H9 (cell line): ENCODE measurements at regions not wholly inside any gene's neighbourhood (a gene's known extent, or its start where the extent isn't known, plus 50 kb on each side); places are given as distances from the start of the nearest gene placed in this dataset.

ENCODE experiments used
- DNase-seq: peaks from one replicate; pipeline ENCODE4 v3.0.0-alpha.2; 2017
- H2AFZ ChIP-seq: one replicate; pipeline ENCODE4 v1.6.1; 2013; ENCODE audit warnings: mild to moderate bottlenecking, low read length, control low read depth, moderate library complexity
- H2AK5ac ChIP-seq: 2 replicates; pipeline ENCODE4 v1.6.1; 2013; ENCODE audit warnings: low read length, control low read depth, mixed read lengths; ENCODE audit not compliant: insufficient read length
- H2BK120ac ChIP-seq: one replicate; pipeline ENCODE4 v1.6.1; 2013; ENCODE audit warnings: low read depth, mild to moderate bottlenecking, low read length, control low read depth, inconsistent platforms; ENCODE audit not compliant: poor library complexity, severe bottlenecking
- H2BK12ac ChIP-seq: 2 replicates; pipeline ENCODE4 v1.6.1; 2013; ENCODE audit warnings: low read length, control low read depth, mixed read lengths, low read depth; ENCODE audit not compliant: insufficient read length
- H2BK15ac ChIP-seq: 2 replicates; pipeline ENCODE4 v1.6.1; 2013; ENCODE audit warnings: low read depth, low read length, control low read depth
- H2BK20ac ChIP-seq: one replicate; pipeline ENCODE4 v1.6.1; 2013; ENCODE audit warnings: low read depth, mild to moderate bottlenecking, low read length, control low read depth, inconsistent platforms; ENCODE audit not compliant: poor library complexity, severe bottlenecking
- H2BK5ac ChIP-seq: 2 replicates; pipeline ENCODE4 v1.6.1; 2013; ENCODE audit warnings: low read length, control low read depth, mixed read lengths; ENCODE audit not compliant: insufficient read length
- H3K14ac ChIP-seq: 2 replicates; pipeline ENCODE4 v1.6.1; 2013; ENCODE audit warnings: low read length, control low read depth; ENCODE audit not compliant: insufficient read depth
- H3K18ac ChIP-seq: 2 replicates; pipeline ENCODE4 v1.6.1; 2013; ENCODE audit warnings: low read depth, mild to moderate bottlenecking, mixed read lengths, low read length, control low read depth; ENCODE audit not compliant: insufficient read length
- H3K23ac ChIP-seq: 2 replicates; pipeline ENCODE4 v1.6.1; 2013; ENCODE audit warnings: low read length, control low read depth, mixed read lengths, low read depth; ENCODE audit not compliant: insufficient read length
- H3K23me2 ChIP-seq: 2 replicates; pipeline ENCODE4 v1.6.1; 2013; ENCODE audit warnings: low read depth, mild to moderate bottlenecking, mixed read lengths, low read length, control low read depth; ENCODE audit not compliant: insufficient read length, poor library complexity, severe bottlenecking
- H3K27ac ChIP-seq: 2 replicates; pipeline ENCODE4 v1.5.1; 2013; ENCODE audit warnings: low read length, control low read depth, mixed read lengths, low read depth; ENCODE audit not compliant: insufficient read length
- H3K27me3 ChIP-seq: 2 replicates; pipeline ENCODE4 v1.6.1; 2013; ENCODE audit warnings: low read length, control low read depth, inconsistent platforms; ENCODE audit not compliant: insufficient read depth
- H3K4ac ChIP-seq: 2 replicates; pipeline ENCODE4 v1.6.1; 2013; ENCODE audit warnings: low read depth, mild to moderate bottlenecking, control low read depth, inconsistent platforms, low read length, moderate library complexity
- H3K4me1 ChIP-seq: 2 replicates; pipeline ENCODE4 v1.6.1; 2013; ENCODE audit warnings: low read length, control low read depth, inconsistent platforms; ENCODE audit not compliant: insufficient read depth
- H3K4me2 ChIP-seq: 2 replicates; pipeline ENCODE4 v1.6.1; 2013; ENCODE audit warnings: low read length, control low read depth, mixed read lengths; ENCODE audit not compliant: insufficient read length, insufficient read depth
- H3K56ac ChIP-seq: 2 replicates; pipeline ENCODE4 v1.6.1; 2013; ENCODE audit warnings: low read depth, mild to moderate bottlenecking, mixed read lengths, low read length, control low read depth; ENCODE audit not compliant: insufficient read length
- H3K79me1 ChIP-seq: 2 replicates; pipeline ENCODE4 v1.6.1; 2013; ENCODE audit warnings: low read depth, mild to moderate bottlenecking, moderate library complexity, low read length, control low read depth, inconsistent platforms; ENCODE audit not compliant: insufficient read depth, poor library complexity, severe bottlenecking
- H3K79me2 ChIP-seq: 2 replicates; pipeline ENCODE4 v1.6.1; 2013; ENCODE audit warnings: low read length, control low read depth, inconsistent platforms; ENCODE audit not compliant: insufficient read depth
- H3K9ac ChIP-seq: 2 replicates; pipeline ENCODE4 v1.6.1; 2013; ENCODE audit warnings: low read length, control low read depth, mixed read lengths; ENCODE audit not compliant: insufficient read length; ENCODE audit errors: extremely low read depth
- H3K9me3 ChIP-seq: one replicate; pipeline ENCODE4 v1.6.1; 2013; ENCODE audit warnings: low read depth, low read length, inconsistent platforms; ENCODE audit not compliant: control insufficient read depth
- H3T11ph ChIP-seq: one replicate; pipeline ENCODE4 v1.6.1; 2013; ENCODE audit warnings: mild to moderate bottlenecking, low read length, control low read depth, inconsistent platforms
- H4K20me1 ChIP-seq: one replicate; pipeline ENCODE4 v1.6.1; 2013; ENCODE audit not compliant: control insufficient read depth, insufficient read length, insufficient read depth
- H4K5ac ChIP-seq: 2 replicates; pipeline ENCODE4 v1.6.1; 2013; ENCODE audit warnings: low read depth, mild to moderate bottlenecking, mixed read lengths, low read length, control low read depth; ENCODE audit not compliant: insufficient read length
- H4K8ac ChIP-seq: replicated peaks from 2 replicates; pipeline ENCODE4 v1.6.1; 2013; ENCODE audit warnings: low read length, control low read depth, mixed read lengths, low read depth; ENCODE audit not compliant: insufficient read length
- H4K91ac ChIP-seq: 2 replicates; pipeline ENCODE4 v1.6.1; 2013; ENCODE audit warnings: low read depth, mild to moderate bottlenecking, moderate library complexity, mixed read lengths, low read length, control low read depth; ENCODE audit not compliant: insufficient read length
- H3K27ac Mint-ChIP-seq, 3 experiments: 2 replicates in 2 of 3; 3 replicates in 1 of 3; pipeline ENCODE4 v1.8.0; 2020 to 2021; ENCODE audit warnings: mixed read lengths in 3 of 3, mild to moderate bottlenecking in 1 of 3, moderate library complexity in 1 of 3
- H3K27me3 Mint-ChIP-seq: 2 replicates; pipeline ENCODE4 v1.8.0; 2021; ENCODE audit warnings: low read depth, mild to moderate bottlenecking, moderate library complexity, mixed read lengths
- H3K36me3 Mint-ChIP-seq, 3 experiments: 2 replicates in 2 of 3; 3 replicates in 1 of 3; pipeline ENCODE4 v1.8.0; 2020 to 2021; ENCODE audit warnings: low read depth in 3 of 3, mixed read lengths in 3 of 3; ENCODE audit not compliant: insufficient read depth in 1 of 3
- H3K4me1 Mint-ChIP-seq, 2 experiments: 2 replicates each; pipeline ENCODE4 v1.8.0; 2020; ENCODE audit warnings: mixed read lengths in 2 of 2
- H3K4me3 Mint-ChIP-seq, 2 experiments: 2 replicates in 1 of 2; 3 replicates in 1 of 2; pipeline ENCODE4 v1.8.0; 2020 to 2021; ENCODE audit warnings: mild to moderate bottlenecking in 2 of 2, mixed read lengths in 2 of 2, moderate library complexity in 1 of 2
- H3K9me3 Mint-ChIP-seq, 2 experiments: 2 replicates in 1 of 2; 3 replicates in 1 of 2; pipeline ENCODE4 v1.8.0; 2020; ENCODE audit warnings: mild to moderate bottlenecking in 2 of 2, mixed read lengths in 2 of 2, moderate library complexity in 1 of 2
- WGBS: extraction: QIAGEN DNeasy Blood & Tissue Kit; methylation state at CpG from one replicate; pipeline ENCODE4 v1.1.7; 2013; ENCODE audit warnings: missing lambda C conversion rate, low lambda C conversion rate, mixed read lengths; ENCODE audit not compliant: insufficient read length; ENCODE audit errors: extremely low coverage; 5-methylcytosine and 5-hydroxymethylcytosine counted together
- TF ChIP-seq, protein P1 (sequence below): fragments of 200-600 bp; sonication (generic); conservative IDR thresholded peaks from 3 replicates; pipeline ENCODE4 v1.8.0; 2021; ENCODE audit warnings: antibody characterized with exemption, mild to moderate bottlenecking

DNA sequence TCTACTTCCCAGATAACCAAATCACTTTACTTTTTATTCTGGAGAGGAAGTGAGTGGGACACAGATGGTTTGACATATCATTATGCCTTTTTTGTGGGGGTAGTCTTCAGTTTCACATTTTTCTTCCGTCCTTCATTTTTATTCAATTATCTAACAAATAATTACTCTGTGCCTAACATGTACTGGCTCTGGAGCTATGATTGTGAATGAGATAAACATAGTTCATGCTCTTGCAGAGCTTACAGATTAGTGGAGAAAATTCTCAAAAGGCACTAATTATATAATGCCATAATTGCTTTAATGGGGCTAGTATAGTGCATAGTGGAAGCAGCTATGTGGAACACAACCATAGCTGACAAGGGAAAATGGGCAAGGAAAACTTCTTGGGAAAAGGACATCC is 303.6 kb upstream of the TFPI start:
- no peaks in the 10 kb centered on the region for H4K20me1 ChIP-seq
- H4K91ac ChIP-seq = no peak overlapping the region
- H3K9me3 ChIP-seq = no peaks in the 10 kb centered on the region
- no peaks in the 10 kb centered on the region for H3K4me1 ChIP-seq
- no peak overlapping the region for H3T11ph ChIP-seq
- no peak overlapping the region for H3K18ac ChIP-seq
- no peak overlapping the region for H3K4me3 Mint-ChIP-seq
- no peak overlapping the region for H2BK15ac ChIP-seq
- TF ChIP-seq, protein P1, sequence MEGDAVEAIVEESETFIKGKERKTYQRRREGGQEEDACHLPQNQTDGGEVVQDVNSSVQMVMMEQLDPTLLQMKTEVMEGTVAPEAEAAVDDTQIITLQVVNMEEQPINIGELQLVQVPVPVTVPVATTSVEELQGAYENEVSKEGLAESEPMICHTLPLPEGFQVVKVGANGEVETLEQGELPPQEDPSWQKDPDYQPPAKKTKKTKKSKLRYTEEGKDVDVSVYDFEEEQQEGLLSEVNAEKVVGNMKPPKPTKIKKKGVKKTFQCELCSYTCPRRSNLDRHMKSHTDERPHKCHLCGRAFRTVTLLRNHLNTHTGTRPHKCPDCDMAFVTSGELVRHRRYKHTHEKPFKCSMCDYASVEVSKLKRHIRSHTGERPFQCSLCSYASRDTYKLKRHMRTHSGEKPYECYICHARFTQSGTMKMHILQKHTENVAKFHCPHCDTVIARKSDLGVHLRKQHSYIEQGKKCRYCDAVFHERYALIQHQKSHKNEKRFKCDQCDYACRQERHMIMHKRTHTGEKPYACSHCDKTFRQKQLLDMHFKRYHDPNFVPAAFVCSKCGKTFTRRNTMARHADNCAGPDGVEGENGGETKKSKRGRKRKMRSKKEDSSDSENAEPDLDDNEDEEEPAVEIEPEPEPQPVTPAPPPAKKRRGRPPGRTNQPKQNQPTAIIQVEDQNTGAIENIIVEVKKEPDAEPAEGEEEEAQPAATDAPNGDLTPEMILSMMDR = no peak
- H4K8ac ChIP-seq = no peak overlapping the region
- no peak overlapping the region for H4K5ac ChIP-seq
- no peak overlapping the region for H3K4me2 ChIP-seq
- no peak overlapping the region for H3K56ac ChIP-seq
- H2BK20ac ChIP-seq = no peak overlapping the region
- H3K9ac ChIP-seq = no peak overlapping the region
- no CpG with 5 or more reads among the region's 1 CpG for WGBS
- no peak overlapping the region for H3K27ac ChIP-seq
- H2BK120ac ChIP-seq = no peak overlapping the region
- no peaks in the 10 kb centered on the region for H3K36me3 Mint-ChIP-seq
- H3K27me3 Mint-ChIP-seq = no peaks in the 10 kb centered on the region
- H2AK5ac ChIP-seq = no peak overlapping the region
- no peak overlapping the region for H3K14ac ChIP-seq
- no peaks in the 10 kb centered on the region for H3K9me3 Mint-ChIP-seq
- no peak overlapping the region for H2BK12ac ChIP-seq
- H3K4me1 Mint-ChIP-seq = no peaks in the 10 kb centered on the region
- H3K27ac Mint-ChIP-seq = no peak overlapping the region
- H2BK5ac ChIP-seq = no peak overlapping the region
- H2AFZ ChIP-seq = no peak overlapping the region
- no peaks in the 10 kb centered on the region for H3K23me2 ChIP-seq
- no peak overlapping the region for H3K23ac ChIP-seq
- no peaks in the 10 kb centered on the region for H3K27me3 ChIP-seq
- no peak overlapping the region for H3K4ac ChIP-seq
- H3K79me1 ChIP-seq = no peaks in the 10 kb centered on the region
- no peak for DNase-seq
- H3K79me2 ChIP-seq = no peaks in the 10 kb centered on the region
